ENCODE measurements at regions not wholly inside any gene's neighbourhood (a gene's known extent, or its start where the extent isn't known, plus 50 kb on each side); places are given as distances from the start of the nearest gene placed in this dataset.
"Not testable (repeated sequence)": the region's sequence is repeated elsewhere in the genome, so short reads cannot be mapped to it uniquely, and the experiment has no call there.

DNA sequence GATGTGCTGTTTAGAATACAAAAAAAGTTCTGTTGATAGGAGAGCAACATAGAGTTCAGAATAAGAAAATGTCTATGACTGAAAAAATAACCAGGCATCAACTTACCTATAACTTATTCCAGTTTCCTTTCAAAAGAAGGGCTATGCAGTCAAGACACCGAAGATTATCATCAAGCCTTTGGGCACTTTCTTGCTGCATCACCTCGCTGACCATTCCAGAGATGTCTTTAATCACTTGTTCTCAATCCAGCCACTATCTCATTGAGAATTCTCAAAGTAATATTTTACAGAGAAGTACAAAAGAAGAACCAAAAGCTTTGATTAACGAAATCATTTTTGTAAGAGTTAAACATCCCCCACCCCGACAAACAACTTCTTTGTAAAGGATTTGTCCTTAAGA, 198.3 kb upstream of the P2RY1 start:
- in situ Hi-C loops (cut with HindIII; ENCODE audit: low pct_unique_long_range_greater_than_20kb, low sequenced_read_pairs) = no loop called here
- no peak for DNase-seq (ENCODE audit: low read depth in 1 of 2, low spot score in 1 of 2)
- no peak for TF ChIP-seq JUND (IDR thresholded peaks at IDR 0.05; ENCODE audit: low read depth)

DNA sequence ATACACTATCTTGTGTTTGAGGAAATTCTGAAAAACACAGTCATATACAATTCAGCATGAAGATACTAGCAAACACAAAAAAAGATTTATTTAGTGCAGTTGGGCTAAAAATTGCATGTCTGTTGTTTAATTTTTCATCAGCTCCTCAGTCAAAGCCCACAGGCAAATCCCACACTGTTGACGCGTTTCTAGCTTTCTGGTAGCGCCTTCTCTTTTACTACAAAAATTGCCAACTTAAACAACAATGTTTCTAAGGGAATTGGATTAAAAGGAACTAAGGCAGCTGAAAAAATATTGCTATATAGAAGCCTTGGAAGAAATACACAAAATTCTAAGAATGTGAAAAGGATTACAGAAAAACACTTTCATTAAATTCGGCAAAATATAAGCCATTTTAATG, 196.7 kb upstream of the P2RY1 start:
- in situ Hi-C loops (cut with HindIII; ENCODE audit: low pct_unique_long_range_greater_than_20kb, low sequenced_read_pairs) = no loop called here
- TF ChIP-seq JUND (IDR thresholded peaks at IDR 0.05; ENCODE audit: low read depth) = no peak
- no peak for DNase-seq (ENCODE audit: low read depth in 1 of 2, low spot score in 1 of 2)

DNA sequence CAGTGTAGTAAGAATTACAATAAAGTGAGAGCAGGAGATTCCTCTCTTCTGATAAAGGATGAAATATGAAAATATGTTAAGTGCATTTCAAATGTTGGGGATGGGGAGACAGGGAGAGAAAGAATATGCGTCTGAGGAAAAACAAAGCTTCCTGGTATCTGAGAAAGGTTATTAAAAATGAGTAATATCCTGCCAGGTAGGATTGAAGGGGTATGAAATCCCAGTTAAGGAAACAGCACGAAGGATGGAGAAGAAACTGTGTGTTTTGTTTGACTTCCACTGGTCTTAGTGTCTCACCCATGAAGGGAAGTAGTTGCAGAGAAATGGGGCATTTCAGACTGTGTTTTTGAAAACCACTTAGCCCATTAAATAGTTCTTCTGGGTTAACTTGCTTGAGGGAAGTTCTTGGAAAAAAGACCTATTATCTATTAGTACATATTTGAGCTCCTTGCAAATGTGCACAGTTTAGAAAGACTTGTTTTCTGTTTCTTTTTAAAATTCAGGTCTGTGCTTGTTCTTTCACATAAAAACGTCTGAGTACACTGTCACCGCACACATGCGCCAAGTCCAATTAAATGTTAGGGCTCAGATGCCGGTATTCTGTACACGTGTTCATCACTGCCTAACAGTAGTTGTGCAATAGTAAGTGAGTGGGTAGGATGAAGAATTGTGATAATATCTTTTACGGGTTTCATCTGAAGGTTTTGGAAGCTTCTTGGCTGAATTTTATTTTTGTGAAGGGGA, 196.1 kb upstream of the P2RY1 start:
- no peak for TF ChIP-seq JUND (IDR thresholded peaks at IDR 0.05; ENCODE audit: low read depth)
- peak in 1 of 2 experiments; percentile 27 for DNase-seq (ENCODE audit: low read depth in 1 of 2, low spot score in 1 of 2)
- in situ Hi-C loops (cut with HindIII; ENCODE audit: low pct_unique_long_range_greater_than_20kb, low sequenced_read_pairs) = no loop called here

DNA sequence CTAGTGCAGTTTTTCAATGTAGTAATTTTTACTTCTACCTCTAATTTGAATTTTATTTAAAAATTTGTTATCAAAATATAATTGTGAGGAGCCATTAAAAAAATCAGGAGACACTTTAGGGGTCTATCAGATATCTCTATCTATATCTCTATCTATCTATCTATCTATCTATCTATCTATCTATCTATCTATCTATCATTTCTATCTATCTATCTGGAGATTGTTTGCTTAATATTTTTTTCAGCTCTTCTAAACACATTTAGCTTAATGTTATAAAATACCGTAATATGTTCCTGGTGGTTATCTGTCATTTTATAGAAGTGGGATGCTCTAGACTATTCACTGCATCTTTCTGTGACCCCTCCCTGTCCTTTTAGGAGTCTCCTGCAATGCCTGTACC, 193.7 kb upstream of the P2RY1 start:
- no peak for DNase-seq (ENCODE audit: low read depth in 1 of 2, low spot score in 1 of 2)
- TF ChIP-seq JUND (IDR thresholded peaks at IDR 0.05; ENCODE audit: low read depth) = no peak
- in situ Hi-C loops (cut with HindIII; ENCODE audit: low pct_unique_long_range_greater_than_20kb, low sequenced_read_pairs) = no loop called here

DNA sequence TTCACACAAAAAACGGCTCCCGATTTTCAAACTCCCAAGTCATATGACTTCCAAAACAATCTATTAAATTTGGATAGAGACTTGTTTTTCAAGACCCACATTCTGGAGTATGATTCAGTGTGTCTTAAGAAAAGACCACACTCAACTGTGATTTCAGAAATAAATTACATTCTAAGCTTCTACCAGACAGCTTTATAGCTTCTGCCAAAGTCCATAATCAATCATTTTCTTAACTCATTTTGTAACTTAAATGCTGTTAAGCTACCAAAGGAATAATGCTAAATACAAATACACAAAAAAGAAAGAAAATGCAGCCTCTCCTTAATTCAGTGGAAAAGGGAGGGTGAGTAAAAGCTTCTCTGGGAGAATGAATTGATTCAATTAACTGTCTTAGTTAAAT, 192.3 kb upstream of the P2RY1 start:
- no peak for DNase-seq (ENCODE audit: low read depth in 1 of 2, low spot score in 1 of 2)
- in situ Hi-C loops (cut with HindIII; ENCODE audit: low pct_unique_long_range_greater_than_20kb, low sequenced_read_pairs) = no loop called here
- no peak for TF ChIP-seq JUND (IDR thresholded peaks at IDR 0.05; ENCODE audit: low read depth)

DNA sequence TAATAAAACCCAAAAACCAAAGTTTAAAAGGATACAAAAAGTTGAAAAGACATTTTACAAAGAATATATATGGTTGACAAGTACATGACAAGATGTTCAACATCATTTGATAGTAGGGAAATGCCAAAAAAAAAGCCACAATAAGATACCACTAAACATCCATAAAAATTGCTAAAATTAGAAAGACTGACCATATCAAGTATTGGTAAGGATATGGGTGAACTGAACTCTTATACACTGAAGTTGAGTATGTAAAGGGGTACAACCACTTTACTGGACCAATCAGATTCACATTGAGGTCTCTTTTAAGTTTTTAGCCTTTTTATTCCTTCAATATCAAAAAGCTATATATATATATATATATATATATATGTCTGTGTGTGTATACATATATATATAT, 190.5 kb upstream of the P2RY1 start:
- in situ Hi-C loops (cut with HindIII; ENCODE audit: low pct_unique_long_range_greater_than_20kb, low sequenced_read_pairs) = no loop called here
- TF ChIP-seq JUND (IDR thresholded peaks at IDR 0.05; ENCODE audit: low read depth) = no peak
- DNase-seq (ENCODE audit: low read depth in 1 of 2, low spot score in 1 of 2) = no peak

DNA sequence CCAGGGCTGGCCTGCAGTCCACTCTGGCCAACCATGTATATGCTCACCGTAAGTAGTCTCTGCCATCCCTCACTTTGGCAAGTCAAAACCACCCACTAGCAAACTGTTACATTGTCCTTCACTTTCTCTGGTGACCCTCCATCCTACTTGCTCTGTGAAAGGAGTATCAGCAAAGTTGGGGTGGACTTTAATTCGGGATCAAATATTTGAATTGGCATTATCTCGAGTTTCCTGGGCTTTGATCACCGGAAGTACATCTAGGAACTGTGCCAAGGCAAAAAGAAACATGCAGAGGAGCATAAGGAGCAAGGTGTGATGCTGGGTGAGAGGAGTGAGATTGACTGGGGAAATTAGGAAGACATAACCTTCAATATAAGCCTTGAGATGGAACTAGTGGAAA, 188.9 kb upstream of the P2RY1 start:
- DNase-seq (ENCODE audit: low read depth in 1 of 2, low spot score in 1 of 2) = no peak
- in situ Hi-C loops (cut with HindIII; ENCODE audit: low pct_unique_long_range_greater_than_20kb, low sequenced_read_pairs) = no loop called here
- TF ChIP-seq JUND (IDR thresholded peaks at IDR 0.05; ENCODE audit: low read depth) = no peak

DNA sequence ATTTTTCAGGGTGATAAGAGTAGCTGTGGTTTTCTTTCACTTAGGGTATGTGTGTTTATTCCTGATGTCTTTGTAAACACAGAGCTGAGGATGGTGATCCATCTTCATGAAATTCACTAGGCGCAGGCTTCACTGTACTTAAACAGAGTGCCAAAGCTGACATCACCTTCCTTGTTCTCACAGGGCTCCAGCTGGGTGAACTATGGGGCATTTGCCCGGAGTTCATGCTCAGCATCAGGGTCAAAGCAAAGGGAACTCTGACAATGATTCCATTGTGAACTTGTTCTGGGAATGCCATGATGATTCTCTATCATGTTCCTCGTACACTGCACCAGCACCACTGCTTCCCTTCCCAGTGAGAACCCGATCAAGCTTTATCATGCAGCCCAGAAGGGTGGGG, 184.8 kb upstream of the P2RY1 start:
- in situ Hi-C loops (cut with HindIII; ENCODE audit: low pct_unique_long_range_greater_than_20kb, low sequenced_read_pairs) = no loop called here
- TF ChIP-seq JUND (IDR thresholded peaks at IDR 0.05; ENCODE audit: low read depth) = no peak
- DNase-seq (ENCODE audit: low read depth in 1 of 2, low spot score in 1 of 2) = no peak

DNA sequence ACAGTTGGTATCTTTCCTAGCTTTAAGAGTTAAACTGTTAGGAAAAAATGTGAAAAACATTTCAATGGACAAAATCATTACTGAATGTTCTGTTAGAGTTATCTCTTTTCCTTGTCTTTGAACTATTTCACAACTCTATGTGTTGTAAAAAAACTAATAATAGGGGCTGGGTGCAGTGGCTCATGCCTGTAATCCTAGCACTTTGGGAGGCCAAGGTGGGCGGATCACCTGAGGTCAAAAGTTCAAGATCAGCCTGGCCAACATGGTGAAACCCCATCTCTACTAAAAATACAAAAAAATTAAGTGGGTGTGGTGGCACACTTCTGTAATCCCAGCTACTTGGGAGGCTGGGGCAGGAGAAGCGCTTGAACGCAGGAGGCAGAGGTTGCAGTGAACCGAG, 184.0 kb upstream of the P2RY1 start:
- DNase-seq (ENCODE audit: low read depth in 1 of 2, low spot score in 1 of 2); in situ Hi-C loops (cut with HindIII; ENCODE audit: low pct_unique_long_range_greater_than_20kb, low sequenced_read_pairs): not testable (repeated sequence)

DNA sequence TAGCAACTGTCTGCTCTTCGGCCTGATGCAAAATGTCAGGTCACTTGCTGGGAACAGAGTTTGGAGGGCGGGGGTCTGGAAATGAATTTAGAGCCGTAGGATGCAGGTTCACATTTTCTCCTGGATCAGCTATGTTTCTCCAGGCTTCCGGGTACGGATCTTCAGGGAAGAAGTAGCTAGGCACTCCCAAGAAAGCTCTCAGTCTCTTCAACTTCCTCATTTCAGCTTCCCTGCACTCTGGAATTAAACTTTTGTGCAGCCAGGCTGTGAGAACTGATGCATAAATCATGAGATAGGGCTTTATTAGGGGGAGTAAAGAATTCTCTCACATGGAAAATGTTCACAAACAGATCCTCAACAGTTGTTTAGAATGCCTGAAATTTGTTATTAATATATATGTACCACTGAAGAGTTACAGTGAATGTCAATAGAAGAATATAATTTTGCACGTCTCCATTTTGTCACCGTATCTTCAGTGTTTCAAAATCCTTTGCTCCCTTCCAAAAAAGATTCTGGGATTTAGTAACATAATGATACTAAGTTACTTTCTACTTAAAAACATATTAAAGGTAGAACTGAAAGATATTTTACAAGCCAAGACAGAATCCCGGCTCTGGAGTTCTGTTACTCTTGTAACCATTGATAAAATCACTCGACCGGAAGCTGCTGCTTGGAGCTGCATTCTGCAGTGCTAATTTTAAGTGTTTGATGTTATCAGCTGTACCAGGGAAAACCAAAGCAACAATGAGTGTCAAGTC, 178.5 kb upstream of the P2RY1 start:
- in situ Hi-C loops (cut with HindIII; ENCODE audit: low pct_unique_long_range_greater_than_20kb, low sequenced_read_pairs) = no loop called here
- DNase-seq (ENCODE audit: low read depth in 1 of 2, low spot score in 1 of 2) = peak in 1 of 2 experiments; percentile 16
- no peak for TF ChIP-seq JUND (IDR thresholded peaks at IDR 0.05; ENCODE audit: low read depth)

DNA sequence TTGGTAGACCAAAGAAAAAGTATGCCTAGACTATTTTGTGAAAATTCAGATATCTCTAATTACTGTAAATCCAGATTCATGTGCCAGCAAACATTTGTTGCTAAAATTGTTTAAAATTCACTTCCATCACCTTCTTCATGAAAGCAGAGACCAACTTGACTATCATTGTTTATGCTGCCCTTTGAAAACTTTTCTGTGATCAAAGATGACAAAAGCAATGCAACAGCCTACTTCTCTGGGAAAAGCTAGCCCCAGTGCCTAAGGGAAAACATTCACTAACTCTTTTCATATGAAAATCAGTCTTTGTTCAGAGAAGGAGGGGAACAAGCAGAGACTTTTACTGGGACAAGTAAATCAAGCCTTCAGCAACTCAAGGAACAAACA, 178.0 kb upstream of the P2RY1 start:
- in situ Hi-C loops (cut with HindIII; ENCODE audit: low pct_unique_long_range_greater_than_20kb, low sequenced_read_pairs) = no loop called here
- no peak for TF ChIP-seq JUND (IDR thresholded peaks at IDR 0.05; ENCODE audit: low read depth)
- DNase-seq (ENCODE audit: low read depth in 1 of 2, low spot score in 1 of 2) = no peak

DNA sequence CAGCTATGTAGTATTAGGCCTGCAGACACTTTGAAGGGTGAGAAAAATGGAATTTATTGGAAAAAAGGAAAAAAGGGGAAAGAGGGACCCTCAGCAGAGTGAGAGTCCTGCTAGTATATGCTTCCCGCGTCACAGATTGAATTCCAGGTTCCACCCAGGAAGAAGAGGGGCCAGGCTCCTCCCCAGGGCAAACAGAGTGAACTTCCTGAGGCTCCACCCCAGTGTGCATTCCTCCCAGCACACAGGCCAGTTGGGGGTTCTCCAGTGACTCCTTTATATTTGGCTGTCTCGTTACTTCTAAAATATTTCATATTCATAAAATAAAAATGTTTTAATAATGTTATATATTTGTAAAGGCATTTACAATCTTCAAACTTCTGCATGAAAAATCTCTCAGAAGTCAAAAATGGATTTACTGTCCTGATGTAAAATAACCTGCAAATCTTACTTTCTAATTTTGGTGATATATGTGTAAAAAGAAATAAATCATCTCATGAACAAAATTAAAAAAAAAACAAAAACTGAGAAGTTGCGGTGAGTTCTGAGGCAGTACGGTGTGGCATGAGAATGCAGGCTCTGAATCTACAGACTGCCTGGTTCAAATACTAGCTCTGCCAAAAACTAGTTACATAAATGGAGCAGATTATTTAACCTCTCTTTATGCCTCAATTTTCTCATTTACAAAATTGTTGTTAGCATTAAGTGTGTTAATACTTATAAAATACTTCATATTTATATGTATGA, 175.8 kb upstream of the P2RY1 start:
- in situ Hi-C loops (cut with HindIII; ENCODE audit: low pct_unique_long_range_greater_than_20kb, low sequenced_read_pairs) = no loop called here
- no peak for TF ChIP-seq JUND (IDR thresholded peaks at IDR 0.05; ENCODE audit: low read depth)
- no peak for DNase-seq (ENCODE audit: low read depth in 1 of 2, low spot score in 1 of 2)

DNA sequence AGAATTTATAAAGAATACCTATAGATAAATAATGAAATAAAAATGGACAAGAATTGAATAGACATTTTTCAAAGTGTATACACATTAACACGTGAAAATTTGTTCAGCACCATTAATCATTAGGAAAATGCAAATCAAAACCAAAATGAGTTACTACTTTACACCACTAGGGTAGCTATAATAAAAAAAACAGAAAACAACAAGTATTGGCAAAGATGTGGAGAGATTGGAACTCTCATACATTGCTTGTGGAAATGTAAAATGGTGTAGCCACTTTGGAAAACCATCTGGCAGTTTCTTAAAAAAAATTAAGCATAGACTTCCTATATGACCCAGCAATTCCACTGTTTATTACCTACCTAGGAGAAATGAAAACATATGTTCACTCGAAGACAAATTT, 172.8 kb upstream of the P2RY1 start:
- in situ Hi-C loops (cut with HindIII; ENCODE audit: low pct_unique_long_range_greater_than_20kb, low sequenced_read_pairs) = no loop called here
- DNase-seq (ENCODE audit: low read depth in 1 of 2, low spot score in 1 of 2) = no peak
- TF ChIP-seq JUND (IDR thresholded peaks at IDR 0.05; ENCODE audit: low read depth) = no peak
